HL-60 (cell line): ENCODE measurements at regions not wholly inside any gene's neighbourhood (a gene's known extent, or its start where the extent isn't known, plus 50 kb on each side); places are given as distances from the start of the nearest gene placed in this dataset.

Experiments used
- CTCF ChIP-seq: IDR thresholded peaks from one replicate; pipeline ENCODE4 v1.5.1; 2011; ENCODE audit warnings: low read length, control low read depth, inconsistent platforms; ENCODE audit not compliant: insufficient read depth
- GABPA ChIP-seq: IDR thresholded peaks from 2 replicates; pipeline ENCODE4 v1.6.1; 2012; ENCODE audit warnings: low read depth
- POLR2AphosphoS5 ChIP-seq: IDR thresholded peaks from 2 replicates; pipeline ENCODE4 v1.6.1; 2012; ENCODE audit warnings: low read depth
- REST ChIP-seq: IDR thresholded peaks from 2 replicates; pipeline ENCODE4 v1.6.1; 2012; ENCODE audit warnings: low read depth; ENCODE audit not compliant: insufficient replicate concordance
- SPI1 ChIP-seq: IDR thresholded peaks from 2 replicates; pipeline ENCODE4 v1.6.1; 2012; ENCODE audit warnings: low read depth, mild to moderate bottlenecking, borderline replicate concordance

- TF ChIP-seq CTCF (no peak), POLR2AphosphoS5 (no peak), REST (no peak), SPI1 (no peak), GABPA (no peak)
These were observed 561.0 kb upstream of the TBX3 start for GRCh38 chr12:115245020-115245419.
